Glutamatergic neuron (in vitro differentiated cells): ENCODE measurements at regions not wholly inside any gene's neighbourhood (a gene's known extent, or its start where the extent isn't known, plus 50 kb on each side); places are given as distances from the start of the nearest gene placed in this dataset.

Experiments
- DNase-seq: peaks from one replicate; pipeline ENCODE4 v3.0.0; 2022
- H3K27ac Mint-ChIP-seq: one replicate; pipeline ENCODE4 v1.8.0; 2020; ENCODE audit warnings: mild to moderate bottlenecking, mixed read lengths, inconsistent platforms; ENCODE audit not compliant: unreplicated experiment
- H3K27me3 Mint-ChIP-seq: one replicate; pipeline ENCODE4 v1.8.0; 2020; ENCODE audit warnings: mild to moderate bottlenecking, moderate library complexity, mixed read lengths, inconsistent platforms; ENCODE audit not compliant: unreplicated experiment
- H3K36me3 Mint-ChIP-seq: one replicate; pipeline ENCODE4 v1.8.0; 2020; ENCODE audit warnings: mild to moderate bottlenecking, mixed read lengths, inconsistent platforms; ENCODE audit not compliant: unreplicated experiment
- H3K4me1 Mint-ChIP-seq: one replicate; pipeline ENCODE4 v1.8.0; 2020; ENCODE audit warnings: mild to moderate bottlenecking, low read depth, mixed read lengths, inconsistent platforms; ENCODE audit not compliant: unreplicated experiment
- H3K4me3 Mint-ChIP-seq: one replicate; pipeline ENCODE4 v1.8.0; 2020; ENCODE audit warnings: mild to moderate bottlenecking, mixed read lengths, inconsistent platforms; ENCODE audit not compliant: unreplicated experiment
- H3K9me3 Mint-ChIP-seq: one replicate; pipeline ENCODE4 v1.8.0; 2020; ENCODE audit warnings: mild to moderate bottlenecking, moderate library complexity, mixed read lengths, inconsistent platforms; ENCODE audit not compliant: unreplicated experiment
- TF ChIP-seq, protein P1 (sequence below): fragments of 200-600 bp; sonication (generic); IDR thresholded peaks from one replicate; pipeline ENCODE4 v1.5.0; 2021; ENCODE audit not compliant: partially characterized antibody, unreplicated experiment

DNA sequence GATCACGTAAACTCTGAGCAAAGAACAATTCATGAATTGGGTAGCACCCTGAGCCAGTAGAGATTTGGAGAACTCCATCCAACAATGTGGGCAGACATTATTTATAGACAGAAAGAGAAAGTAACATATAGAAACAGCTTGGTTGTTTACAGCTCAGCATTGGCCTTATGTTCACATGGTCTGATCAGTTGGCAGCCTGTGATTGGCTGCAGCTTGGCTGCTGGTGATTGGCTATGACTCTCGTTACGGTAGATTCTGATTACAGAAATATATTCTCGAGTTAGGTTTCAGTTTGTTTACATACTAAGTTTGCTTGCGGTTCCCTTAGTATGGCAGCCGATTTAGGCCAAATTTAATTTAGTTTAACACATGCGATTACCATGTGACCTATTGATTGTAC is 663.4 kb downstream of the RAPGEF2 start:
- peaks cover 2% of the 10 kb centered on the region for H3K27me3 Mint-ChIP-seq
- TF ChIP-seq, protein P1, sequence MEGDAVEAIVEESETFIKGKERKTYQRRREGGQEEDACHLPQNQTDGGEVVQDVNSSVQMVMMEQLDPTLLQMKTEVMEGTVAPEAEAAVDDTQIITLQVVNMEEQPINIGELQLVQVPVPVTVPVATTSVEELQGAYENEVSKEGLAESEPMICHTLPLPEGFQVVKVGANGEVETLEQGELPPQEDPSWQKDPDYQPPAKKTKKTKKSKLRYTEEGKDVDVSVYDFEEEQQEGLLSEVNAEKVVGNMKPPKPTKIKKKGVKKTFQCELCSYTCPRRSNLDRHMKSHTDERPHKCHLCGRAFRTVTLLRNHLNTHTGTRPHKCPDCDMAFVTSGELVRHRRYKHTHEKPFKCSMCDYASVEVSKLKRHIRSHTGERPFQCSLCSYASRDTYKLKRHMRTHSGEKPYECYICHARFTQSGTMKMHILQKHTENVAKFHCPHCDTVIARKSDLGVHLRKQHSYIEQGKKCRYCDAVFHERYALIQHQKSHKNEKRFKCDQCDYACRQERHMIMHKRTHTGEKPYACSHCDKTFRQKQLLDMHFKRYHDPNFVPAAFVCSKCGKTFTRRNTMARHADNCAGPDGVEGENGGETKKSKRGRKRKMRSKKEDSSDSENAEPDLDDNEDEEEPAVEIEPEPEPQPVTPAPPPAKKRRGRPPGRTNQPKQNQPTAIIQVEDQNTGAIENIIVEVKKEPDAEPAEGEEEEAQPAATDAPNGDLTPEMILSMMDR = no peak
- no peaks in the 10 kb centered on the region for H3K36me3 Mint-ChIP-seq
- H3K4me1 Mint-ChIP-seq = no peaks in the 10 kb centered on the region
- H3K27ac Mint-ChIP-seq = no peak overlapping the region
- no peaks in the 10 kb centered on the region for H3K9me3 Mint-ChIP-seq
- H3K4me3 Mint-ChIP-seq = no peak overlapping the region
- DNase-seq = no peak

GRCh38 chr4:159767406-159767805 is 664.5 kb downstream of the RAPGEF2 start:
- no peaks in the 10 kb centered on the region for H3K4me1 Mint-ChIP-seq
- no peaks in the 10 kb centered on the region for H3K36me3 Mint-ChIP-seq
- no peak overlapping the region for H3K4me3 Mint-ChIP-seq
- peaks cover 2% of the 10 kb centered on the region for H3K27me3 Mint-ChIP-seq
- no peak for DNase-seq
- no peaks in the 10 kb centered on the region for H3K9me3 Mint-ChIP-seq
- no peak overlapping the region for H3K27ac Mint-ChIP-seq
- TF ChIP-seq, protein P1 = no peak

GRCh38 chr4:159768016-159768415 is 665.1 kb downstream of the RAPGEF2 start:
- Mint-ChIP-seq H3K27me3 (peaks cover 2% of the 10 kb centered on the region), H3K4me3 (no peak overlapping the region), H3K27ac (no peak overlapping the region), H3K9me3 (no peaks in the 10 kb centered on the region), H3K4me1 (no peaks in the 10 kb centered on the region), H3K36me3 (no peaks in the 10 kb centered on the region)
- DNase-seq = no peak
- TF ChIP-seq, protein P1 = no peak

- no peak for DNase-seq
- TF ChIP-seq, protein P1 = no peak
- Mint-ChIP-seq H3K27ac (no peak overlapping the region), H3K4me1 (no peaks in the 10 kb centered on the region), H3K4me3 (no peak overlapping the region), H3K9me3 (no peaks in the 10 kb centered on the region), H3K27me3 (peaks cover 2% of the 10 kb centered on the region), H3K36me3 (no peaks in the 10 kb centered on the region)
Observed at GRCh38 chr4:159770401-159770800, 667.5 kb downstream of the RAPGEF2 start.

DNA sequence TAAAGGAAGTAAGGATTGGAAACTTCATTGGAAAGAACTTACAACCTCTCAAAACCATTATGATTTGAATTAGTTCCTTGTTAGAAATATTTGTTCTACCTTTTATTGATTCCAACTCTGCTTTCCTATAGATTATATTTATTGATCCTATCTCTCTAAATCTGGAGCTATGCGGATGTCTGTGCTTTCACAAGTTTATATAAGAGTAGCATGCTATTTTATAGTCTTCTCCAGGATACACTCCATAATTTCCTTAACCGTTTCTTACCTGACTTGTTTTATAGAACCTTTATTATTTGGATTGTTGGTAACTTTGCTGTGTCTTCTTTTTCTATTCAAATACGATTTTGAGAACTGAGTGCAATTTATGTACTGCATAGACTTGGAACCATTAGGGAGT is 668.1 kb downstream of the RAPGEF2 start:
- Mint-ChIP-seq H3K27me3 (peaks cover 2% of the 10 kb centered on the region), H3K36me3 (no peaks in the 10 kb centered on the region), H3K4me1 (no peaks in the 10 kb centered on the region), H3K4me3 (no peak overlapping the region), H3K27ac (no peak overlapping the region), H3K9me3 (no peaks in the 10 kb centered on the region)
- DNase-seq = no peak
- TF ChIP-seq, protein P1 = no peak
